ENCODE measurements at regions not wholly inside any gene's neighbourhood (a gene's known extent, or its start where the extent isn't known, plus 50 kb on each side); places are given as distances from the start of the nearest gene placed in this dataset.
A peak's percentile ranks its signal among the peaks of the same experiment; 100 is the strongest.

GRCh38 chr9:91162784-91163443, 198.8 kb downstream of the AUH start:
- no peak for TF ChIP-seq CTCF (IDR thresholded peaks at IDR 0.05)
- no peak for TF ChIP-seq POLR2A (IDR thresholded peaks at IDR 0.05)
- TF ChIP-seq EP300 (IDR thresholded peaks at IDR 0.05) = peak in 1 of 2 donors; percentile 54
- peaks cover 0 to 17% (median 12%) of the 10 kb centered on the region in 4 donors for H3K4me1 ChIP-seq
- H3K27me3 ChIP-seq = no peaks in the 10 kb centered on the region
- 61 to 65% methylated on average over 16 of the region's 16 CpGs for WGBS, 2 donors
- no peak for DNase-seq (ENCODE audit: low spot score in 2 of 2)
- peak overlapping the region in 1 of 4 donors; percentile 20 for H3K4me3 ChIP-seq
- H3K9me3 ChIP-seq = no peaks in the 10 kb centered on the region
- H3K27ac ChIP-seq = peak overlapping the region in 3 of 4 donors; percentile 50 to 85 (median 50)
- H3K36me3 ChIP-seq = peaks cover 0 to 18% (median 0%) of the 10 kb centered on the region in 3 donors

- H3K27ac ChIP-seq = peak overlapping the region in 2 of 4 donors; percentile 65 to 85
- 85 to 93% methylated on average over 8 of the region's 8 CpGs for WGBS, 2 donors
- no peaks in the 10 kb centered on the region for H3K27me3 ChIP-seq
- peaks cover 0 to 18% (median 0%) of the 10 kb centered on the region in 3 donors for H3K36me3 ChIP-seq
- peaks cover 0 to 17% (median 12%) of the 10 kb centered on the region in 4 donors for H3K4me1 ChIP-seq
- no peak for DNase-seq (ENCODE audit: low spot score in 2 of 2)
- no peak overlapping the region for H3K4me3 ChIP-seq
- TF ChIP-seq POLR2A (IDR thresholded peaks at IDR 0.05) (no peak), CTCF (IDR thresholded peaks at IDR 0.05) (no peak), EP300 (IDR thresholded peaks at IDR 0.05) (no peak)
- H3K9me3 ChIP-seq = no peaks in the 10 kb centered on the region
Measured at GRCh38 chr9:91163444-91163772, 198.3 kb downstream of the AUH start.

- DNase-seq (ENCODE audit: low spot score in 2 of 2) = no peak
- TF ChIP-seq POLR2A (IDR thresholded peaks at IDR 0.05) = no peak
- TF ChIP-seq CTCF (IDR thresholded peaks at IDR 0.05) = no peak
- no peak for TF ChIP-seq EP300 (IDR thresholded peaks at IDR 0.05)
- peaks cover 0 to 17% (median 12%) of the 10 kb centered on the region in 4 donors for H3K4me1 ChIP-seq
- H3K4me3 ChIP-seq = no peak overlapping the region
- H3K9me3 ChIP-seq = no peaks in the 10 kb centered on the region
- no peaks in the 10 kb centered on the region for H3K27me3 ChIP-seq
- H3K27ac ChIP-seq = peak overlapping the region in 3 of 4 donors; percentile 17 to 85 (median 65)
- WGBS, 2 donors = 91 to 93% methylated on average over 17 of the region's 17 CpGs
- peaks cover 0 to 18% (median 0%) of the 10 kb centered on the region in 3 donors for H3K36me3 ChIP-seq
Measured at GRCh38 chr9:91163773-91164471, 197.8 kb downstream of the AUH start.
